HG03558 (cell line): ENCODE measurements at regions not wholly inside any gene's neighbourhood (a gene's known extent, or its start where the extent isn't known, plus 50 kb on each side); places are given as distances from the start of the nearest gene placed in this dataset.

Source experiments
- ATAC-seq: cut with Tn5 transposase; IDR thresholded peaks from one replicate; pipeline ENCODE4 v1.9.1; 2021; ENCODE audit warnings: moderate number of reproducible peaks; ENCODE audit not compliant: unreplicated experiment; ENCODE audit errors: extremely low read depth

DNA sequence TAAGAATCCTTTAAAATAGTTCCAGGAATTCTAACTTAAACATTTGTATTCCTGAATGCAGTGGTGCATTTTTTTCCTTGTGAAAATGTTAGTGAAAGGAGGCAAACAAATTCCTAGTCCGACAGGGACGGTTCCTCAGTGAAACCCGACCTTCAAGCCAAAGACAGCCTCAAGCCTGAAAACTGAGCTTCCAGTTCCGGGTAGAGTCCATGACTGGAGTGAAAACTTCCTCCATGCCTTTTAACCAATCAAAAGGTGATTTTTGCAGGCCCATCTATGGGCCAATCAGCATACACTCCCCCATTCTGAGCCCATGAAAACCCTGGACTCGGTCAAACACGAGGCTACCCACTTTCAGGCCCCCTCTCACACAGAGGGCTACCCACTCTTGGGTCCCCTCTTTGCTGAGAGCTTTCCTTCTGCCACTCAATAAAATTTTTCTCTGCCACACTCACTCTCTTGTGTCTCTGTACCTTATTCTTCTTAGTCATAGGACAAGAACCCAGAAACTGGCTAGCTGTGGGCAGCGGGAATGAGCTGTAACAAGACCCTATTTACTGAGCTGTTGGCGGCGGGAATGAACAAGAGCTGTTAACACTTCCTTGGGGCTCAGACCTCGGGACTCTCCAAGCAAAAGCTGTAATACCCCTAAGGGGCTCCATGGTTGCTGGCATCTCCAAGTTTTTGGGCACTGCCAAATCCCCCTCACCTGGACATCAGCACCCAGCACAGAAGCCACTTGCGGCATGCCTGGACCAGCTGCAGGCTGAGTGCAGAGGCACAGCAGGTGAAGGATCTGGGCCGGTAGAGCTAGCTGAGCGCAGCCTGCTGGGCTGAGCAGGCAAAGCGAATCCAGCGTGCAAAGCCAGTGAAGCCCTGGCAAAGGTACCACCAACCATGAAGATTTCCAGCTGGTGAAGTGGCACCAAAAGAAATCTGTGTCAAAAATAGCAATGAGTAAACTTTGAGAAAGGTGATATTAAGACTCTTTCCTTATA, 598.8 kb downstream of the MCTP2 start:
- no peak for ATAC-seq

- ATAC-seq, result no peak
Observed at GRCh38 chr15:94834000-94834399, 602.6 kb downstream of the MCTP2 start.

GRCh38 chr15:94834494-94834893, 603.1 kb downstream of the MCTP2 start:
- ATAC-seq, result no peak

- ATAC-seq, result no peak
Observed at GRCh38 chr15:94838281-94838680, 606.9 kb downstream of the MCTP2 start.

- no peak for ATAC-seq
Observed at GRCh38 chr15:94840794-94841783, 609.7 kb downstream of the MCTP2 start.

DNA sequence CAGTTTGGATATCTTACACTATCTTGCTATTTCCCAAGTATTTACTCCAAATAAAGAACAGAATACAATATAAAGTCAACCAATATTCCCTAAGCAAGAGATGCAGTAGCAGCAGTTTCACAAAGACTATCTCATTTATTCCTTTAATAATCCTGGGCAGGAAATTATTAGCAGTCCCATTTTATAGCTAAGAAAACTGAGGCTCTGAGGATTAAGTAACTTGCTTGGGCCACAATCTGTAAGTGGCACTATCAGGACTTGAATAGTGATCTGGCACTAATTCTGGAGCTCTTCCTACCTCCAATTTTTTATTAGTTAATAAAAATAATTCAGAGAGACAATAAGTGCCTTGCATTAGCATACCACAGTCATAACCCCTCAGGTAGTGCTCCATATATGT, 611.7 kb downstream of the MCTP2 start:
- no peak for ATAC-seq

- ATAC-seq, result no peak
Observed at GRCh38 chr15:94844198-94844537, 612.8 kb downstream of the MCTP2 start.

GRCh38 chr15:94844538-94845389, 613.4 kb downstream of the MCTP2 start:
- no peak for ATAC-seq

DNA sequence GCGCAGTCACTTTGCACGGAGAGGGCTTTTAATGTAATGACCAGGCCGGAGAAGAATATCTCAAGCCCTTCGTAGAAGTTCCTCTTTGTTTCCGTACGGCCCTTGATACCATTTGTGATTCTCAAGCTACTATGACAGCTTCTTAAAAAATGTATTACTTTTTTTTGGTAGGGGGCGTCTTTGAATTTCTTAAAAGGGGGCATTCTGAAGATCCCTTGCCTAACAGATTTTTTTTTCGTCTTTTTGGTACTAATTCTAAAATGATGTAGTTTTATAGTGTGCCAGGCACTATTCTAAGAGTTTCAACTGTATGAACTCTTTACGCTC, 614.0 kb downstream of the MCTP2 start:
- no peak for ATAC-seq

DNA sequence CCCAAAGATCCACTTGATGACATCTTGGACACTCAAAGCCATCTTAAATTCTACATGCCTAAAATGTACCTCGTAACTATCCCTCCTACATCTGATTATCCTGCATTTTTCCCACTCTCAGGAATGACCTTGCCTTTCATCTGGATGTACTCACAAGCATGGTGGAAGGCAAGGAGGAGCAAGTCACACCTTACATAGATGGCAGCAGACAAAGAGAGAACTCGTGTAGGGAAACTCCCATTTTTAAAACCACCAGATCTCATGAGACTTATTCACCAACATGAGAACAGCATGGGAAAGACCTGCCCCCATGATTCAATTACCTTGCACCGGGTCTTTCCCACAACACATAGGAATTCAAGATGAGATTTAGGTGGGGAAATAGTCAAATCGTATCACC, 616.0 kb downstream of the MCTP2 start:
- ATAC-seq, result no peak

- ATAC-seq, result no peak
Observed at GRCh38 chr15:94848054-94848453, 616.7 kb downstream of the MCTP2 start.

DNA sequence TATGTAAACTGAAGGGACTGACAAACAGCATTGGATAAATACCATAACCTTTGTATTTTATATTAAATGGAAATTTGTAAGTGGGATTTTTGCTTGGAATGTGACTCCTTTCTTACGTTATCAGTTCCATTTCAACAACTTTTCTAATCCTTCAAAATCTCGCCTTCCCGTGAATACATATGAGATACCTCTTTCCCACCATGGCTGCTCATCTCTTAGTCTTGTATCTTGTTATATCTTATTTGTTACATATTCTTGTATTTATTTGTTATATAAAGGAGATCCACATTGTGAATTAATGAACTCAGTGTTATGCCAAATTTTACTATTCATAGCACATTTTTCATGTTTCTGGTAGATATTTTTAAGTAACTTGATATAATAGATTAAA, 623.7 kb downstream of the MCTP2 start:
- ATAC-seq, result no peak

- ATAC-seq, result no peak
Observed at GRCh38 chr15:94855409-94856266, 624.3 kb downstream of the MCTP2 start.

DNA sequence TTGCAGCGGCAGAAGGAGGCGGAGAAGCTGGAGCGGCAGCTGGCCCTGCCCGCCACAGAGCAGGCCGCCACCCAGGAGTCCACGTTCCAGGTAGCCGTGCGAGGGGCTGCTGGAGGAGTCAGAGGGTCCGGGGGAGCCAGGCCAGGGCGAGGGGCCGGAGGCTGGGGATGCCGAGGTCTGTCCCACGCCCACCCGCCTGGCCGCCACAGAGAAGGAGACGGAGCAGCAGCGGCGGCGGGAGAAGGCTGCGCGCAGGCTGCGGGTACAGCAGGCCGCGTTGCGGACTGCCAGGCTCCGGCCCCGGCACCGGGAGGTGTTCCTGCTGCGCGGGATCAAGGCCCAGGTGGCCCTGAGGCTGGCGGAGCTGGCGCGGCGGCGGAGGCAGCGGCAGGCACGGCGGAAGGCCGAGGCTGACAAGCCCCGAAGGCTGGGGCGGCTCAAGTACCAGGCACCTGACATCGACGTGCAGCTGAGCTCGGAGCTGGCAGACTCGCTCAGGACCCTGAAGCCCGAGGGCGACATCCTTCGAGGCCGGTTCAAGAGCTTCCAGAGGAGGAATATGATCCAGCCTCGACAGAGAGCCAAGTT, 625.0 kb downstream of the MCTP2 start:
- no peak for ATAC-seq

DNA sequence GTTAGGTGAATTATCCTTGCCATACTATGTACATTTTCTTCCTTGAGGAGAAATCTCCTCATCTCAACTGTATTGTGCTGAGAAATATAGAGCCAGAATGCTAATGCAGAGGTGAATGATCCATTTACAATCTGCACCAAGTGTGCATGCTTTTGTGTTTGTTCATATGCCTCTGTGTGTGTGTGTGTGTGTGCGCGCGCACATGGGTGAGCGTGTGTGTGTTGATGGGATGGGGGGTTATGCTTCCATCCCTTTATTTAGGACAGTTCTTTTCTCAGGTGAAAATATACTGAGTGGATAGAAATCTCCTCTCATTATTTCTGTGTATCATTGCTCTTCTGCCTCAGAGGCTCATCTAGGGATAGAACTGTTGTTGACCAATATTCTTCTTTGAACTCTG, 626.1 kb downstream of the MCTP2 start:
- ATAC-seq, result no peak

GRCh38 chr15:94858011-94858410, 626.6 kb downstream of the MCTP2 start:
- ATAC-seq, result no peak

DNA sequence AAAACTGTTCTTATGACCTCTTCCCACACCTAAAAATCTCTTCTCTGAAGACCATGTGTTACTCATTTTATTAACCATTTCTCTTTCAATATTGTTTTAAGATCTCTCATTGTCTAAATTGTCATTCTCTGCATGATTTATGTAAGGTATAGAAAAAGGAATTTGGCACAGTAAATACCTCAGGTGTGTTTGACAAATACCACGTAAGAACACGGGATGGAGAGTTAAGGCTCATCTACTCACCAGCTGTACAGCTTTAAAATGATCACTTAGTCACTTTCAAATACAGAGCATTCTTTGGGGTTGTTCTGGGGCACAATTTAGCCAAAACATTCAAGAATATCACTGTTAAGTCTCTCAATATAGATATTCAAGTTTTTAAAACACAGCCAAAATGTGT, 627.1 kb downstream of the MCTP2 start:
- no peak for ATAC-seq

GRCh38 chr15:94858920-94859319, 627.6 kb downstream of the MCTP2 start:
- ATAC-seq, result no peak

GRCh38 chr15:94864600-94864999, 633.2 kb downstream of the MCTP2 start:
- no peak for ATAC-seq
